Left cardiac atrium (tissue), 4 donors: ENCODE measurements at regions not wholly inside any gene's neighbourhood (a gene's known extent, or its start where the extent isn't known, plus 50 kb on each side); places are given as distances from the start of the nearest gene placed in this dataset.
A peak's percentile ranks its signal among the peaks of the same experiment; 100 is the strongest.
"Not testable (repeated sequence)": the region's sequence is repeated elsewhere in the genome, so short reads cannot be mapped to it uniquely, and the experiment has no call there.

ENCODE experiments used
- ATAC-seq, 2 donors: fragments of 200-7000 bp; cut with Tn5 transposase; one replicate each; pipeline ENCODE4 v1.9.1; 2020; ENCODE audit warnings: mild to moderate bottlenecking in 2 of 2, moderate library complexity in 2 of 2
- DNase-seq: peaks from one replicate; pipeline ENCODE4 v3.0.0-alpha.2; 2020
- intact Hi-C, 2 donors: fragments of 100-400 bp; cut with DNase I; formaldehyde crosslinking; loops; one replicate each; pipeline versions ENCODE4 v1.14.1 to v1.15.1; 2022 to 2023
- donor health status: DM: no; HTN: yes; CAD: no.
- donor health status: DM: no; HTN: yes; CAD: no; lungs with severe emphysema.
- donor health status: DM: yes; HTN: yes; CAD: no.
- donor health status: Dilated cardiomyopathy.

- DNase-seq, intact Hi-C loops, ATAC-seq: not testable (repeated sequence)
Measured at GRCh38 chr16:72729552-72729951, 318.4 kb downstream of the ZFHX3 start.

DNA sequence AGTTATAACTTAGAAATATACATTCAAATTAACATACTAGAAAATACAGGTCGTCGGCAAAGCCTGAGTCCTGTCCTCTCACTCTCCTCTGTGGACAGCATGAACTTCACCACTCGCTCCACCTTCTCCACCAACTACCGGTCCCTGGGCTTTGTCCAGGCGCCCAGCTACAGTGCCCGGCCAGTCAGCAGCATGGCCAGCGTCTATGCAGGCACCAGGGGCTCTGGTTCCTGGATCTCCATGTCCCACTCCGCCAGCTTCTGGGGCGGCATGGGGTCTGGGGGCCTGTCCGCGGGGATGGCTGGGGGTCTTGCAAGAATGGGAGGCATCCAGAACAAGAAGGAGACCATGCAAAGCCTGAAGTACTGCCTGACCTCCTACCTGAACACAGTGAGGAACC is 319.4 kb downstream of the ZFHX3 start:
- intact Hi-C loops = no loop called here
- no peak for ATAC-seq
- DNase-seq = no peak

DNA sequence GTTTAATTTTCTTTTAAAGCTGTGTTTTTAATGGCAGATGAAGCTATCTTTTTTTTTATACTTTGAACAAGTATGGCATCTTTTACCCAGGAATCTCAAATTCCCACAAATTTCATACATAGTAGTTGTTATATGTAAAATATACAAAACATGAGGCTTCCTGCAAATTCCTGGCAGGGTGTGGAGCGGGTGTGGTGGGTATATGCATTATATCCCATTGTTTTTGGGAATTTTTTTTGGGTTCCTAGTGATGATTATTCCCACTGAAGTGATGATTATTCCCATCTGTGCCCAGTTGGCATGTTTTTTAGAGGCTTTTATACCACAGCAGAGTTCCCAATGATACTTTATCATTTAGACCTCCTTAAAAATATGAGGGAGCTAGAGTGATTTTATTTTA is 320.4 kb downstream of the ZFHX3 start:
- intact Hi-C loops = no loop called here
- ATAC-seq = no peak
- no peak for DNase-seq

- intact Hi-C loops = no loop called here
- ATAC-seq (no peak), DNase-seq (no peak)
Measured at GRCh38 chr16:72725643-72726042, 322.3 kb downstream of the ZFHX3 start.

DNA sequence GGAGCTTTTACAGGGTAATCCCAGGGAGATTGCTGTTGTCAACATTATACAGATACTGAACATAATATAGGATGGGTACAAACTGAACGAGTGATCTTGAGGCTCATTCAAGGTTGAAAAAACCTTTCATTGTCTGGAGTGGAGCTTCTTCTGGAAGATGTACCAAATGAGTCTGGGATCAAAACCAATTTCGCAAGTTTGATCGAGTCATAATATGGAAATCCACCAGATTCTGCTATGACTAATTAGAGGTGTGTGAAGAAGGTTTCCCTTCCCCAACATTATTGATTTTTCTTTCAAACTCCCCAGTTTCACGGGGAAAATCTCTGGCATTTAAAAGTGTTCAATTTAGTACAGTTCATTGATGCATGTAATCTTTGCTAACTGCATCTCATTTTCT is 324.1 kb downstream of the ZFHX3 start:
- intact Hi-C loops = no loop called here

GRCh38 chr16:72722552-72722951 is 325.4 kb downstream of the ZFHX3 start:
- intact Hi-C loops = no loop called here
- ATAC-seq (no peak), DNase-seq (no peak)

More for the DNA sequence above, 324.1 kb downstream of the ZFHX3 start:
- ATAC-seq (no peak), DNase-seq (no peak)

DNA sequence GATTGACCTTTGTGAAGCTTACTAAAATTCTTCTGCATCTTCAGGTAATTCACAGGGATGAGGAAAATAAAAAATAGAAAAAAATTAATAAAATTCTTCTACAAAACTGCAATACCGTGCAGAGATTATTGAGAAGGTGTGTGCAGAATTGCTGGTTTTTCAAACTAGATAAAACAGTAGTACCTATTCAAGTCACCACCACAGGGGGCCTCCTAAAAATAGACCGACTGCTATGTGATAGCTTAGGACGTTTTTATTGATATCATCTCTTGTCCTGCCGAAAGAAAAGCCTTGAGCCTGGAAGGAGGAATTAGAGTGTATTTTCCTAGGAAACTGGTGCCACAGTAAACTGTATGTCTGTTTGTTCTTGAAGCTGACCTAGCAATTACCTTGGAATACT is 325.9 kb downstream of the ZFHX3 start:
- ATAC-seq = no peak
- no peak for DNase-seq
- intact Hi-C loops = no loop called here

- intact Hi-C loops = no loop called here
- ATAC-seq (no peak), DNase-seq (no peak)
Measured at GRCh38 chr16:72715267-72715666, 332.7 kb downstream of the ZFHX3 start.

DNA sequence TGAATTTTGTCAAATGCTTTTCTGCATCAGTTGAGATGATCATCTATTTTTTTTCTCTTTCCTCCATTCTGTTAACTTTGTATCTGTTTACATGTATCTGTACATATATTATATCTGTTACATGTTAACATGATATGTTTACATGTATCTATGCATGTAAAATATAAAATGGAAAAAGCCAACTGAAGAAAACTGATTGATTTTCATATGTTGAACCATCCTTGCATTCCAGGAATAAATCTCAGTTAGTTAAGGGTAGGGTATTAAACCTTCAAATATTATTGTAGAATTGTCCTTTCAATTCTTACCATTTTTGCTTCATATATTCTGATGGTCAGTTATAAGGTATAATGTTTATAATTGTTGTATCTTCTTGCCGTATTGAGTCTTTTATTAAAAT is 336.1 kb downstream of the ZFHX3 start:
- ATAC-seq (no peak), DNase-seq (no peak)
- intact Hi-C loops = no loop called here

DNA sequence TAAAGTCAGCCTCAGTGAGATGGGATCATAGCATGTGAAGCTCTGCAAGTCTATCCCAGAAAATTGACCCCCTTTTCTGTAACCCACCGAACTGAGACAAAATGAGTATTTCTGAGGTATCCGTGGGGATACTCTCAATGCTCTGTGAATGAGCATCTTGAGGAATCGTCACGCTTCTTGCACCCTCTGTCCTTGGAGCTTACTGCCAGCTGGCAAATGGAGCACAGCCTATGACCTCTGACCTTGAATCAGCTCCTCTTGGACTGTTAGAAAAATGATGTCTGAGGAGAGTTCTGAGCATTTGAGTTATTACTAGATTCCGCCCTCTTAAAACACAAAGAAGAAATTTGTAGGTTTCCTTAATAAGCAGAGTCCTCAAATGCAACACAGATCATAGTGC is 342.1 kb downstream of the ZFHX3 start:
- no peak for ATAC-seq
- intact Hi-C loops = no loop called here
- no peak for DNase-seq

GRCh38 chr16:72704746-72705372 is 343.1 kb downstream of the ZFHX3 start:
- intact Hi-C loops = no loop called here
- no peak for ATAC-seq

GRCh38 chr16:72689851-72690250 is 358.1 kb downstream of the ZFHX3 start:
- intact Hi-C loops = no loop called here
- DNase-seq (no peak), ATAC-seq (no peak)

More at GRCh38 chr16:72704746-72705372, 343.1 kb downstream of the ZFHX3 start:
- DNase-seq = no peak

GRCh38 chr16:72680732-72681131 is 367.2 kb downstream of the ZFHX3 start:
- DNase-seq (no peak), ATAC-seq (no peak)
- intact Hi-C loops = no loop called here

DNA sequence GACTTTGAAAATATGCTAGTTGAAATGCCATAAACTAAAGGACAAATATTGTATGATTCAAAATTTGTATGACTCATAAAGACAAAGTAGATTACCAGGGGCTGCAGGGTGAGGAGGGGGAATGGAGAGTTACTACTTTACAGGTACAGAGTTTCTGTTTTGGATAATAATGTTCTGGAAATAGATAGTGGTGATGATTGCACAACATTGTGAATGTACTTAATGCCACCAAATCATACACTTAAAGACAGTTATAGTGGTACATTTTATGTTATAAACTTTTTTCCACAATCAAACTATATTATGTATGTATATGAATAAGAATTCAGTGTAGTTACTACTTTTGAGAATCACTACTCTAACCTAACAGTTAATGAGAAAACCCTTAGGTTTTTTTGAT is 368.1 kb downstream of the ZFHX3 start:
- DNase-seq = no peak
- no peak for ATAC-seq
- intact Hi-C loops = no loop called here

GRCh38 chr16:72677662-72678447 is 370.1 kb downstream of the ZFHX3 start:
- no peak for ATAC-seq
- no peak for DNase-seq
- intact Hi-C loops = no loop called here

DNA sequence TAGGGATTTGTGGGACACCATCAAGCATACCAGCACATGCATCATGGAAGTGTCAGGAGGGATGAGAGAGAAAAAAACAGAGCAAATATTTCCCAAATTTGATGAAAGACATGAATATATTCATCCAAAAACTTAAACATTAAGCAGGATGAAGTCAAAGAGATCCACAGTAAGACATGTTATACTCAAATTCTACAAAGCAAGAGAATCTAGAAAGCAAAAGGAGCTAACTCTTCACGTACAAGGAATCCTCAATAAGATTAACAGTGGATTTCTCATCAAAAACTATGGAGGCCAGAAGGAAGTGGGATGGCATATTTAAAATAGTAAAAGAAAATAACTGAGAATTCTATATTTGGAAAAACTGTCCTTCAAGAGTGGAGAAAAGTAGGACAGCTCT is 374.8 kb downstream of the ZFHX3 start:
- intact Hi-C loops = no loop called here

GRCh38 chr16:72666267-72666666 is 381.7 kb downstream of the ZFHX3 start:
- intact Hi-C loops = no loop called here

More for the DNA sequence above, 374.8 kb downstream of the ZFHX3 start:
- no peak for ATAC-seq
- DNase-seq = no peak

DNA sequence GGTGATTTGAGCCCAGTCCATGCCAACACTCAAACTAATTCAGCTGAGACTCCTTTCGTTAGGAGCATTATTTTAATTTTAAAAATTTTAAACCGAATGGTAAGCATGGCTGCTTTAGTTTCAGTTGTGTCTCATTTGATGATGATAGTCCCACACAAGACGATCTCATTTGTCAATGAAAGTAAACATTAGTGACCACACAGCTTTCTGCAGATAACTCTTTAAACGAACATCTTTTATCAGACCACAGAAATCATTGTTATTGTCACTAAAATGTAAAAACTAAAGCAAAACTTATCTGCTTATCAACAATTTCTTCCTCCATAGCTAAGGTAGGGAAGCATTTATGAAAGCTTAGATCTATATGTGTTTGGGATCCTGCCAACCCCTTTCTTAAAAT is 382.2 kb downstream of the ZFHX3 start:
- intact Hi-C loops = no loop called here
- no peak for ATAC-seq
- DNase-seq = no peak

More at GRCh38 chr16:72666267-72666666, 381.7 kb downstream of the ZFHX3 start:
- no peak for ATAC-seq
- DNase-seq = no peak

GRCh38 chr16:72664509-72665408 is 383.2 kb downstream of the ZFHX3 start:
- DNase-seq (peak; percentile 96), ATAC-seq (peak; percentile 100)
- intact Hi-C loops = no loop called here

- ATAC-seq (no peak), DNase-seq (no peak)
- intact Hi-C loops = no loop called here
Measured at GRCh38 chr16:72664056-72664508, 383.8 kb downstream of the ZFHX3 start.
